Loucy (cell line): ENCODE measurements at regions not wholly inside any gene's neighbourhood (a gene's known extent, or its start where the extent isn't known, plus 50 kb on each side); places are given as distances from the start of the nearest gene placed in this dataset.

ENCODE experiments used
- H2AFZ ChIP-seq: fragments of 200-600 bp; sonication (generic); 2 replicates; pipeline ENCODE4 v1.6.0; 2016; ENCODE audit warnings: antibody characterized with exemption, mild to moderate bottlenecking, low read length, moderate library complexity
- H3F3A ChIP-seq: fragments of 200-600 bp; 2 replicates; pipeline ENCODE4 v1.6.0; 2016; ENCODE audit warnings: antibody characterized with exemption, low read depth, mild to moderate bottlenecking
- H3K27me3 ChIP-seq: fragments of 200-600 bp; sonication (generic); 2 replicates; pipeline ENCODE4 v1.6.1; 2014; ENCODE audit warnings: low read length, mild to moderate bottlenecking; ENCODE audit not compliant: insufficient read depth, poor library complexity, severe bottlenecking
- H3K36me3 ChIP-seq: fragments of 200-600 bp; sonication (generic); 2 replicates; pipeline ENCODE4 v1.6.1; 2016; ENCODE audit warnings: low read length; ENCODE audit not compliant: insufficient read depth
- H3K4me1 ChIP-seq: fragments of 200-600 bp; sonication (generic); 2 replicates; pipeline ENCODE4 v1.5.1; 2014; ENCODE audit warnings: low read length, mild to moderate bottlenecking; ENCODE audit not compliant: insufficient read depth, poor library complexity, severe bottlenecking
- H3K4me2 ChIP-seq: fragments of 200-600 bp; sonication (generic); 2 replicates; pipeline ENCODE4 v1.6.0; 2014; ENCODE audit warnings: antibody characterized with exemption, low read length, low read depth, mild to moderate bottlenecking; ENCODE audit not compliant: poor library complexity, severe bottlenecking
- H3K4me3 ChIP-seq: fragments of 200-600 bp; sonication (generic); 2 replicates; pipeline ENCODE4 v1.5.1; 2014; ENCODE audit warnings: low read length, mild to moderate bottlenecking, mixed read lengths; ENCODE audit not compliant: poor library complexity, severe bottlenecking
- H3K79me2 ChIP-seq: fragments of 200-600 bp; sonication (generic); 2 replicates; pipeline ENCODE4 v1.6.1; 2014; ENCODE audit warnings: low read length; ENCODE audit not compliant: insufficient read depth
- H3K9ac ChIP-seq: fragments of 200-600 bp; sonication (generic); 2 replicates; pipeline ENCODE4 v1.6.0; 2014; ENCODE audit warnings: mild to moderate bottlenecking, low read depth, low read length, moderate library complexity; ENCODE audit not compliant: poor library complexity, severe bottlenecking
- H3K9me2 ChIP-seq: fragments of 200-600 bp; sonication (generic); replicated peaks from 2 replicates; pipeline ENCODE4 v1.6.1; 2016; ENCODE audit warnings: low read depth, low read length, mixed read lengths
- H3K9me3 ChIP-seq: fragments of 200-600 bp; sonication (generic); 2 replicates; pipeline ENCODE4 v1.6.1; 2014; ENCODE audit warnings: mild to moderate bottlenecking, antibody characterized with exemption, low read length, low read depth; ENCODE audit not compliant: insufficient read depth
- H4K20me1 ChIP-seq: fragments of 200-600 bp; sonication (generic); 2 replicates; pipeline ENCODE4 v1.6.0; 2014; ENCODE audit warnings: antibody characterized with exemption, low read length, mild to moderate bottlenecking; ENCODE audit not compliant: insufficient read depth, poor library complexity, severe bottlenecking
- EZH2phosphoT487 ChIP-seq: fragments of 200-600 bp; IDR thresholded peaks from 2 replicates; pipeline ENCODE4 v1.6.1; 2018; ENCODE audit warnings: antibody characterized with exemption, mild to moderate bottlenecking, moderate library complexity, borderline replicate concordance
- TF ChIP-seq, protein P1 (sequence below): fragments of 200-600 bp; sonication (generic); conservative IDR thresholded peaks from 2 replicates; pipeline ENCODE4 v1.5.1; 2014; ENCODE audit warnings: mild to moderate bottlenecking, antibody characterized with exemption, low read length

GRCh38 chr5:28914297-28914696 is 1875.9 kb upstream of the CDH9 start:
- H2AFZ ChIP-seq, result no peak overlapping the region
- no peaks in the 10 kb centered on the region for H3K9me3 ChIP-seq
- H3F3A ChIP-seq, result no peaks in the 10 kb centered on the region
- no peak overlapping the region for H3K4me3 ChIP-seq
- H3K4me1 ChIP-seq, result no peaks in the 10 kb centered on the region
- H3K36me3 ChIP-seq, result no peaks in the 10 kb centered on the region
- H3K79me2 ChIP-seq, result no peaks in the 10 kb centered on the region
- TF ChIP-seq, protein P1, sequence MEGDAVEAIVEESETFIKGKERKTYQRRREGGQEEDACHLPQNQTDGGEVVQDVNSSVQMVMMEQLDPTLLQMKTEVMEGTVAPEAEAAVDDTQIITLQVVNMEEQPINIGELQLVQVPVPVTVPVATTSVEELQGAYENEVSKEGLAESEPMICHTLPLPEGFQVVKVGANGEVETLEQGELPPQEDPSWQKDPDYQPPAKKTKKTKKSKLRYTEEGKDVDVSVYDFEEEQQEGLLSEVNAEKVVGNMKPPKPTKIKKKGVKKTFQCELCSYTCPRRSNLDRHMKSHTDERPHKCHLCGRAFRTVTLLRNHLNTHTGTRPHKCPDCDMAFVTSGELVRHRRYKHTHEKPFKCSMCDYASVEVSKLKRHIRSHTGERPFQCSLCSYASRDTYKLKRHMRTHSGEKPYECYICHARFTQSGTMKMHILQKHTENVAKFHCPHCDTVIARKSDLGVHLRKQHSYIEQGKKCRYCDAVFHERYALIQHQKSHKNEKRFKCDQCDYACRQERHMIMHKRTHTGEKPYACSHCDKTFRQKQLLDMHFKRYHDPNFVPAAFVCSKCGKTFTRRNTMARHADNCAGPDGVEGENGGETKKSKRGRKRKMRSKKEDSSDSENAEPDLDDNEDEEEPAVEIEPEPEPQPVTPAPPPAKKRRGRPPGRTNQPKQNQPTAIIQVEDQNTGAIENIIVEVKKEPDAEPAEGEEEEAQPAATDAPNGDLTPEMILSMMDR, result no peak
- TF ChIP-seq EZH2phosphoT487, result no peak
- no peak overlapping the region for H3K9ac ChIP-seq
- no peaks in the 10 kb centered on the region for H4K20me1 ChIP-seq
- no peaks in the 10 kb centered on the region for H3K27me3 ChIP-seq
- no peak overlapping the region for H3K4me2 ChIP-seq
- H3K9me2 ChIP-seq, result no peaks in the 10 kb centered on the region

GRCh38 chr5:28903643-28904042 is 1865.3 kb upstream of the CDH9 start:
- H2AFZ ChIP-seq, result no peak overlapping the region
- TF ChIP-seq, protein P1, result no peak
- no peak for TF ChIP-seq EZH2phosphoT487
- H3K4me1 ChIP-seq, result no peaks in the 10 kb centered on the region
- no peak overlapping the region for H3K4me3 ChIP-seq
- no peaks in the 10 kb centered on the region for H3K27me3 ChIP-seq
- no peaks in the 10 kb centered on the region for H3K36me3 ChIP-seq
- H3K9me3 ChIP-seq, result no peaks in the 10 kb centered on the region
- no peak overlapping the region for H3K9ac ChIP-seq
- no peaks in the 10 kb centered on the region for H3F3A ChIP-seq
- no peaks in the 10 kb centered on the region for H3K79me2 ChIP-seq
- H3K9me2 ChIP-seq, result no peaks in the 10 kb centered on the region
- H4K20me1 ChIP-seq, result no peaks in the 10 kb centered on the region
- no peak overlapping the region for H3K4me2 ChIP-seq

- no peak overlapping the region for H3K9ac ChIP-seq
- no peaks in the 10 kb centered on the region for H3F3A ChIP-seq
- H4K20me1 ChIP-seq, result no peaks in the 10 kb centered on the region
- no peaks in the 10 kb centered on the region for H3K4me1 ChIP-seq
- H2AFZ ChIP-seq, result no peak overlapping the region
- H3K9me2 ChIP-seq, result no peaks in the 10 kb centered on the region
- H3K9me3 ChIP-seq, result no peaks in the 10 kb centered on the region
- TF ChIP-seq EZH2phosphoT487, result no peak
- TF ChIP-seq, protein P1, result peak; percentile 36; the same call in 1 of the 2 replicates
- H3K4me2 ChIP-seq, result no peak overlapping the region
- no peaks in the 10 kb centered on the region for H3K27me3 ChIP-seq
- H3K4me3 ChIP-seq, result no peak overlapping the region
- H3K79me2 ChIP-seq, result no peaks in the 10 kb centered on the region
- no peaks in the 10 kb centered on the region for H3K36me3 ChIP-seq
These were observed 1858.6 kb upstream of the CDH9 start for GRCh38 chr5:28896949-28897348.
